ENCODE measurements at regions not wholly inside any gene's neighbourhood (a gene's known extent, or its start where the extent isn't known, plus 50 kb on each side); places are given as distances from the start of the nearest gene placed in this dataset.

DNA sequence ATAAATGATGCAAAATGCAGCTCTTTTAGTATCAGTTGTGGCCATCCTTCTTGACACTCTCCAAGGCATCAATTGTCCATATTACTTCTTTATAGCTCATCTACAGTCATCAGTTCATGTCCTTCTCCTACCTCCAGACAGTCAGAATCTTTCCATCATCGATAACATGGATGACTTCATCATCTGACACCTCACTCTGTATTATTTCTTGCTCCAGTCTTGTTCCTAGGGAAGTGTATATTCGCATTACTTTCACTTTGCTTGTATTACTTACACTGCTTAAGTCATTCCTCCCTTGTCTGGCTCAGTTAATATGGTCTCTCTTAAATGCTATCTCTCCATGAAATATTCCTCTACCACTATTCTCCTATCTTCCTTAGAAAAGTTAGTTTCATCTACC lies 999.1 kb upstream of the SLC10A2 start:
- no peak for DNase-seq

- no peak for DNase-seq
Observed at GRCh38 chr13:104057861-104058260, 991.6 kb upstream of the SLC10A2 start.

- no peak for DNase-seq
Observed at GRCh38 chr13:104045907-104046306, 979.7 kb upstream of the SLC10A2 start.

- DNase-seq, result no peak
Observed at GRCh38 chr13:104043184-104043583, 977.0 kb upstream of the SLC10A2 start.

DNA sequence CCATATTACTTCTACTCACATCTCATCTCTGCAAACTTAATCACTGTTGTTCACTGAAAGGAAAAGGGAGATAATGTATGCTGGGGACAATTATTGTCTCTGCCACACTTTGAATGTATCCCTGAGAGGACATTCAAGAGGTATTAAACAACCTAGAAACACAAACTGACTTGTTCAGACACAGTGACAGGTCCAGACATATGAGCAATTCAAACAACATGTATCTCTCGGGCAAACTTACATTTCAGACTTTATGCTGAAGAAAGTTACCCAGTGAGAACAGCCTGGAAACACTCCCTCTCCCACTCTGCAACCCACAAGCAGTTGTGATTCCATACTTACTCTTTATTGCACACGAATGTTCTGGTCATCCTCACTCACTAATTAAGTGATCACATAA lies 968.7 kb upstream of the SLC10A2 start:
- DNase-seq, result no peak

DNA sequence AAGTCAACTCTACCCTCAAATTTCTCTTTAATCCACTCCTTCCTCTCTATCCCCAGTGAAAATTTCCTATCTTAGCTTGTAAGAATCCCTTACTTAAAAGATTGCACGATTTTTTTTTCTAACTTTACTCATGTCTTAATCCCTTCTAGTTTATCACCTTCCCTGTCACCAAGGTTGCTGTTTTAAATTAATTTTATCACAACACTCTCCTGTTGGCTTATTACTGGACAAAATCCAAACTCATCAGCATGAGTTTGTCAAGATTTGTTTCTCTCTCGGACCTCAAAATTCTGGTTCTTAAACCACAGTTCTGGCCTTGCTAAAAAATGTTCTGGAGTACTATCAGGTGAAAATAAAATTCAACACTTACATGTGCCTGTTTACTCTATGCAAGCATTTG lies 959.1 kb upstream of the SLC10A2 start:
- no peak for DNase-seq

GRCh38 chr13:104024416-104025170 lies 958.4 kb upstream of the SLC10A2 start:
- no peak for DNase-seq

GRCh38 chr13:104021806-104022397 lies 955.7 kb upstream of the SLC10A2 start:
- no peak for DNase-seq

GRCh38 chr13:104017317-104017716 lies 951.1 kb upstream of the SLC10A2 start:
- no peak for DNase-seq

DNA sequence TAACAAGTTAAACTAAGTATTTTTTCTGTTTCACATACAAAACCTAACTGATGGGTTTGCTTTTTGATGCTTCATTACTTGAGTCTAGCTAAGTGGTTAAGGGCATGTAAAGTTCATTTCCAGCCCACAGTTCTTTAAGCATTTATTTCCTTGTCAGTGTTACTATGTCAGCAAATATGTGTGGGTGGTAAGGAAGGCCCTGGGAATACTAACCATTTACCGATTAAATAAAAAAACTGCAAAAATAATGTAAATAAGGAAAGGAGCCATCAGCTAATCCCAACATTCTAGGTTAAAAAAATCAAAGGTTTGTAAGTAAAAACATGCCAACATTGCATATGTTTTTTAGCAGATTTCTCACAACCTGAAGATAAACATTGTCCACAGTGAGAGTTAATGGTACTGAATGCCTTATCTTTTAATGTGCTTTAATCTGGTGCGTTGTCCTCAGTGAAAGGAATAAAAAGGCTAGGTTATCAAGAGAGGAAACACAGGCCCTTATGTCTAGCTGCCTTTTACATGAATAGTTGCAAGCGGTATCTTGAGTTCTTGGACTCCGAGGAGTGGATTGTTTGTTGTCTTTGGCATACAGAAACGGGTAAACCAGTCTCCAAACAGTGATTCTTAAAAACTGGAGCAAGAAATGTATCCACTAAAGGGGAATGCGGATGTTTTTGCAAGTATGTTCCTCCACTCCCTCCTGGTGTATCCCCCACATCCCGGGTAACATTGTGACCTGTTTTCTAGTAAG lies 949.6 kb upstream of the SLC10A2 start:
- no peak for DNase-seq

GRCh38 chr13:104014803-104015645 lies 948.8 kb upstream of the SLC10A2 start:
- no peak for DNase-seq

DNA sequence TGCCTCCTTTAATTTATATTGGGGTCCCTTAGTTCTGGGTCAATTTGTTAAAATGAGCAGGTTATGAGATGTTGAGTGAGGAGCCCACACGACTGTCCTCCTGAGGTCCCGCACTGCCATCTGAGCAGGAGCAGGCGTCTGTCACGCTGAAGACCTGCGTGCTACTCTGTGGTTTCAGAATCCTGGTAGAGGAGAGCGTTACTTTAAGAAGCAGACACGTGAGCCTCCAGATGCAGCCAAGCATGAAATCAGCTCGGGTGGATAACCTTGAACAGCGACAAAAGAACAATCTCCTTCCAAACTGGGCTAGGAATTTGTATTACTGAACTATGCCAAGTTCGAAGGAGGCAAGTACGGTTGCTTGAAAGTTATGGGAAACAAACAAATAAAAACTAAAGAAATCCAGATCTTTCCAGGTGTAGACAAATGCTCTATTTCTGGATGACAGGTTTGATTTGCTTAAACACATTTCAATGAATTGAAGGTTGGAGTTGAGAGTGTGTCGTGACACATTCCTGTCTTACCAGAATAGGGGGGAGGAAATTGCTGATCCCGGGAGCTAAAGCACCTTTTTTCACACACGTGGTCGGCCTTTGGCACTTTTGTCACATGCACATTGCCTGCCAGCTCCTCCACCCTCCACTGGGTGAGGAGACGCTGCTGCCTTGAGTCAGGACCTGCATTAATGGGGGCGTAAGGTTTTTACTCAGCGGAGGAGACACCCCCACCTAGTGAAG lies 945.5 kb upstream of the SLC10A2 start:
- no peak for DNase-seq

- DNase-seq, result no peak
Observed at GRCh38 chr13:104008541-104009435, 942.6 kb upstream of the SLC10A2 start.

DNA sequence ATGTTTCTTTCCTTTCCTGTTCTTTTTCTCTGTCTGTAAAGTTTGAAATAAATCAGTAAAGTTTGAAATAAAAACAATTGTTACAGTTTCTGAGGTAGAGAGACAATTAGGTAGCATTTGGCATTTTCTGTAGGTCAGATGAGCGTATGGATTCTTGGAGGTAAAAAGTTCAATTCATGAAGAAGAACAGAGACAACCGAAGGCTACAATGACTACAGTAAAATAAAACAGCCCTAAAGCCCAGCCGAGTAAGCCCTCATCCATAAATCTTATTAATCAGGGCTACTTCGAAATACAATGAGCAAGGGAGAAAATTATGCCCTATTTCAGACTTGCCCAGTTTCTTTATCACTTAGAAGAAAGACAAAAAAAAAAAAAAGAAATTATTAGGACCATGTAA lies 941.9 kb upstream of the SLC10A2 start:
- no peak for DNase-seq

DNA sequence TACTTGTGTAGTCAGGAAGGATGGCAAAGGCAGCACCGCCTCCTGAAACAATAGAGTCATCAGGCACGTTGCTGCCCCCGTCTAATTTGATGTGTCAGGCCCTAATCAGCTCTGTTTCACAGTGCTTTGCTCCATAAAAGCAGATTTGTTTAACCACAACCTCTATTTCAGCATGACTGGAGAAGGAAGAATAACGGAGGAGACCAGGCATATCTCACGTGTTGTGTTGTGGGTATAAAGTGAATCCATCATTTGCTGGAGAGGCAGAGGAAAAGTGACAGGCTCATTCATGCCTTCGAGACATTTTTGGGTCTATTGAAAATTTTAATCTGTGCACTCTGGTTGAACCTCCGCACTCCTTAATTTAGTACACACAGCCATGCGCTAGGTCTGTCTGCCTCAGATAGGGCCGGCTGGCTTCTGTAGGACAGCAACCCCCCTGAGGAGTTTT lies 940.4 kb upstream of the SLC10A2 start:
- no peak for DNase-seq

DNA sequence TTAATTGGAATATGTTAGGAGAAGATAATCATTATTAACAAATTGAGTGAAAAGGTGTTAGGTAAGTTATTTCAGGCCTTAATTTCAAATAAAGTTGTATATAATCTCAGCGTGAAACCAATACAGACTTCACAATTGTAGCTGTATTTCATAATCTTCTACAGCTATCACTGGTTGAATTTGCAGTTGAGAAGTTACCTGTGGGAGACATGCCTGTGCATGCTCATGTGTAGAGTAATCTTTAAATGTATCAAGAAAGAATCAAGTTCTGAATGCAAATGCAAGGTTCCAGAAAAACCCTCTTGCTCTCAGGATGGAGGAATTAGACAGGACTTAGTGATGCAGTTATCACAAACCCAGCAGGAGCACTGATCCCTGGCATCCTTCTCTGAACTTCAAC lies 938.4 kb upstream of the SLC10A2 start:
- no peak for DNase-seq

GRCh38 chr13:104002216-104002615 lies 936.0 kb upstream of the SLC10A2 start:
- DNase-seq, result no peak

GRCh38 chr13:104001766-104002165 lies 935.5 kb upstream of the SLC10A2 start:
- DNase-seq, result no peak

GRCh38 chr13:103996733-103997132 lies 930.5 kb upstream of the SLC10A2 start:
- no peak for DNase-seq

DNA sequence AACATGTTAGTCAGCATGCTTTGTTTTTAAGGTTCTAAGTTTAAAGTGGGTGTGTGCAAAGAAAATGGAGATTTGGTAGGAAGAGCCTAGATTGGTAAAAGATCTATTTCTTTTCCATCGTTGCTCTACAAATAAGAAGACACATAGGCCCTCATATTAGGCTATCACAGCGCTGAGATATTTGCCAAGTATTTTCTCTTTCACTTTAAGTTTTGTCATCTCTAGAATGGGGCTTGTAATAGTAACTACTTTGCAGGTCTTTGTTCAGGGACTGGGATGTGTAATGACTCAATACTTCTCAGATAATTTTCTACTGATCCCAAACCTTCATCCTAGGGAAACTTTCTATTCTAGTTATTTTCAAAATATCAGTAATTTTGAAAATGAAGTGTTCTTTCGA lies 917.7 kb upstream of the SLC10A2 start:
- no peak for DNase-seq

DNA sequence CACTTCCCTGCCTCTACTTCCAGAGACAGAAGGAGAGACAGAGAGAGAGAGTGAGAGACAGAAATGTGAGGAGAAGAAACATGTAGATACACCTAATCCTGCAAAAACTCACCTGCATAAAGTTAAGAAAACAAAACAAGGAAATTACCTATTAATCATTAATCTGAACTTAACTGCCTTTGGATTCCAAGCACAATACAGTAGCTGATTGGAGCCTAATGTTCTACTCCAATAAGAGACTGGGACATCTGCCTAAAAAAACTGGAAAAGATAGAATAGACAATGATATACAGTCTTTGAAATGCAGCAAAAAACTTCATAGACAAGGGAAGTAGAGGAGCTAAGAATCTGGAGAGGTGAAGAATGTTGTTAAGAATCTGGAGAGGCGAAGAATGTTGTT lies 910.2 kb upstream of the SLC10A2 start:
- DNase-seq, result no peak

Measured in NCI-H446 treated with DMSO at 0.1 percent for 48 hours (cell line).